ENCODE measurements at regions not wholly inside any gene's neighbourhood (a gene's known extent, or its start where the extent isn't known, plus 50 kb on each side); places are given as distances from the start of the nearest gene placed in this dataset.

- peak overlapping the region in 1 of 4 donors; percentile 51 for H3K27ac ChIP-seq
- intact Hi-C loops (cut with DNase I) = no loop called here
- 84 to 88% methylated on average over 2 of the region's 2 CpGs for WGBS, 2 donors
Measured at GRCh38 chr7:12888717-12889116, 201.3 kb downstream of the ARL4A start.

GRCh38 chr7:12889391-12889790, 202.0 kb downstream of the ARL4A start:
- Histone ChIP-seq H3K4me3 (no peak overlapping the region), H3K36me3 (no peaks in the 10 kb centered on the region), H3K27me3 (no peaks in the 10 kb centered on the region), H3K9me3 (no peaks in the 10 kb centered on the region), H3K4me1 (peaks cover 0 to 7% (median 3%) of the 10 kb centered on the region in 4 donors), H3K27ac (peak overlapping the region in 1 of 4 donors; percentile 51)
- intact Hi-C loops (cut with DNase I) = no loop called here
- no peak for TF ChIP-seq POLR2AphosphoS5 (IDR thresholded peaks at IDR 0.05)
- no peak for TF ChIP-seq CTCF (IDR thresholded peaks at IDR 0.05)
- no peak for TF ChIP-seq EP300 (IDR thresholded peaks at IDR 0.05)
- no peak for TF ChIP-seq POLR2A (IDR thresholded peaks at IDR 0.05)
- no peak for DNase-seq
- WGBS, 2 donors = 93 to 99% methylated on average over 4 of the region's 4 CpGs

More at GRCh38 chr7:12888717-12889116, 201.3 kb downstream of the ARL4A start:
- peaks cover 0 to 12% (median 3%) of the 10 kb centered on the region in 4 donors for H3K4me1 ChIP-seq
- H3K9me3 ChIP-seq = no peaks in the 10 kb centered on the region
- H3K27me3 ChIP-seq = no peaks in the 10 kb centered on the region
- no peak for TF ChIP-seq POLR2AphosphoS5 (IDR thresholded peaks at IDR 0.05)
- no peak for TF ChIP-seq CTCF (IDR thresholded peaks at IDR 0.05)
- no peak for TF ChIP-seq EP300 (IDR thresholded peaks at IDR 0.05)
- no peak for TF ChIP-seq POLR2A (IDR thresholded peaks at IDR 0.05)
- H3K36me3 ChIP-seq = no peaks in the 10 kb centered on the region
- DNase-seq = no peak
- no peak overlapping the region for H3K4me3 ChIP-seq

GRCh38 chr7:12890586-12890985, 203.2 kb downstream of the ARL4A start:
- no peak overlapping the region for H3K27ac ChIP-seq
- 94 to 96% methylated on average over 2 of the region's 2 CpGs for WGBS, 2 donors
- H3K9me3 ChIP-seq = no peaks in the 10 kb centered on the region
- no peak overlapping the region for H3K4me3 ChIP-seq
- H3K36me3 ChIP-seq = no peaks in the 10 kb centered on the region
- intact Hi-C loops (cut with DNase I) = no loop called here
- TF ChIP-seq EP300 (IDR thresholded peaks at IDR 0.05) (no peak), POLR2A (IDR thresholded peaks at IDR 0.05) (no peak), POLR2AphosphoS5 (IDR thresholded peaks at IDR 0.05) (no peak), CTCF (IDR thresholded peaks at IDR 0.05) (no peak)
- no peaks in the 10 kb centered on the region for H3K27me3 ChIP-seq
- H3K4me1 ChIP-seq = peaks cover 0 to 7% (median 0%) of the 10 kb centered on the region in 4 donors
- no peak for DNase-seq

- peaks cover 0 to 9% (median 3%) of the 10 kb centered on the region in 4 donors for H3K4me1 ChIP-seq
- H3K9me3 ChIP-seq = no peaks in the 10 kb centered on the region
- TF ChIP-seq EP300 (IDR thresholded peaks at IDR 0.05) = no peak
- no peak for TF ChIP-seq CTCF (IDR thresholded peaks at IDR 0.05)
- TF ChIP-seq POLR2AphosphoS5 (IDR thresholded peaks at IDR 0.05) = no peak
- no peak for TF ChIP-seq POLR2A (IDR thresholded peaks at IDR 0.05)
- WGBS, 2 donors = 82 to 84% methylated on average over 2 of the region's 2 CpGs
- DNase-seq = no peak
- H3K27ac ChIP-seq = no peak overlapping the region
- no peaks in the 10 kb centered on the region for H3K36me3 ChIP-seq
- no peak overlapping the region for H3K4me3 ChIP-seq
- H3K27me3 ChIP-seq = no peaks in the 10 kb centered on the region
- intact Hi-C loops (cut with DNase I) = no loop called here
Measured at GRCh38 chr7:12893292-12893691, 205.9 kb downstream of the ARL4A start.

GRCh38 chr7:12895296-12895695, 207.9 kb downstream of the ARL4A start:
- Histone ChIP-seq H3K4me3 (no peak overlapping the region), H3K36me3 (no peaks in the 10 kb centered on the region), H3K4me1 (peaks cover 0 to 9% (median 0%) of the 10 kb centered on the region in 4 donors), H3K27ac (no peak overlapping the region), H3K9me3 (no peaks in the 10 kb centered on the region), H3K27me3 (no peaks in the 10 kb centered on the region)
- no peak for TF ChIP-seq EP300 (IDR thresholded peaks at IDR 0.05)
- intact Hi-C loops (cut with DNase I) = no loop called here
- WGBS, 2 donors = 82 to 91% methylated on average over 3 of the region's 3 CpGs
- DNase-seq = no peak

All from sigmoid colon (tissue), 6 donors.